Liver (tissue), 8 donors: ENCODE measurements at regions not wholly inside any gene's neighbourhood (a gene's known extent, or its start where the extent isn't known, plus 50 kb on each side); places are given as distances from the start of the nearest gene placed in this dataset.

Experiments used
- DNase-seq: peaks from one replicate; pipeline ENCODE4 v3.0.0-alpha.2; 2017; ENCODE audit warnings: low spot score
- H3K27ac ChIP-seq, 2 donors: one replicate each; pipeline ENCODE4 v1.7.0; 2013; ENCODE audit warnings: inconsistent platforms in 2 of 2, low read length in 2 of 2, control low read depth in 1 of 2, low read depth in 1 of 2, mild to moderate bottlenecking in 1 of 2
- H3K27me3 ChIP-seq, 4 donors: one replicate each; pipeline versions ENCODE4 v1.6.1 to v1.7.0; 2013; ENCODE audit warnings: low read length in 3 of 4, inconsistent platforms in 1 of 4, mild to moderate bottlenecking in 1 of 4, moderate library complexity in 1 of 4; ENCODE audit not compliant: control insufficient read depth in 4 of 4, insufficient read depth in 4 of 4
- H3K36me3 ChIP-seq, 4 donors: one replicate each; pipeline versions ENCODE4 v1.6.1 to v1.7.0; 2013; ENCODE audit warnings: low read length in 3 of 4, mild to moderate bottlenecking in 3 of 4, low read depth in 1 of 4, moderate library complexity in 1 of 4; ENCODE audit not compliant: control insufficient read depth in 4 of 4, insufficient read depth in 3 of 4
- H3K4me1 ChIP-seq, 4 donors: one replicate each; pipeline versions ENCODE4 v1.6.1 to v1.7.0; 2013; ENCODE audit warnings: low read length in 3 of 4, mild to moderate bottlenecking in 3 of 4, moderate library complexity in 1 of 4; ENCODE audit not compliant: control insufficient read depth in 4 of 4, insufficient read depth in 4 of 4
- H3K4me3 ChIP-seq, 3 donors: one replicate each; pipeline versions ENCODE4 v1.6.1 to v1.7.0; 2013; ENCODE audit warnings: low read length in 3 of 3, control low read depth in 1 of 3, low read depth in 1 of 3, mild to moderate bottlenecking in 1 of 3
- H3K9ac ChIP-seq, 2 donors: one replicate each; pipeline ENCODE4 v1.7.0; 2013; ENCODE audit warnings: low read length in 2 of 2, mild to moderate bottlenecking in 2 of 2, moderate library complexity in 2 of 2, control low read depth in 1 of 2, low read depth in 1 of 2
- H3K9me3 ChIP-seq, 4 donors: one replicate each; pipeline versions ENCODE4 v1.6.1 to v1.7.0; 2013; ENCODE audit warnings: low read length in 3 of 4; ENCODE audit not compliant: control insufficient read depth in 4 of 4
- ATF3 ChIP-seq: IDR thresholded peaks from 2 replicates; pipeline ENCODE4 v1.6.1; 2016; ENCODE audit warnings: antibody characterized with exemption
- CTCF ChIP-seq: fragments of 150-350 bp; IDR thresholded peaks from 2 replicates; pipeline ENCODE4 v1.5.1; 2017; ENCODE audit warnings: improper control_type of control experiment, low read depth, low read length; ENCODE audit not compliant: missing input control
- FOXA1 ChIP-seq: IDR thresholded peaks from 2 replicates; pipeline ENCODE4 v1.6.1; 2016; ENCODE audit warnings: antibody characterized with exemption
- FOXA2 ChIP-seq: IDR thresholded peaks from 2 replicates; pipeline ENCODE4 v1.6.1; 2016; ENCODE audit warnings: antibody characterized with exemption
- HNF4A ChIP-seq, 2 donors: conservative IDR thresholded peaks; 2 replicates each; pipeline ENCODE4 v1.6.1; 2016; ENCODE audit warnings: antibody characterized with exemption in 2 of 2, mild to moderate bottlenecking in 2 of 2
- HNF4G ChIP-seq: IDR thresholded peaks from 2 replicates; pipeline ENCODE4 v1.6.1; 2016; ENCODE audit warnings: antibody characterized with exemption
- JUND ChIP-seq, 2 donors: IDR thresholded peaks; 2 replicates each; pipeline ENCODE4 v1.6.1; 2016; ENCODE audit warnings: antibody characterized with exemption in 2 of 2
- MAX ChIP-seq: IDR thresholded peaks from 2 replicates; pipeline ENCODE4 v1.6.1; 2016; ENCODE audit warnings: antibody characterized with exemption
- NR2F2 ChIP-seq: IDR thresholded peaks from 2 replicates; pipeline ENCODE4 v1.6.1; 2016; ENCODE audit warnings: antibody characterized with exemption
- REST ChIP-seq: IDR thresholded peaks from 2 replicates; pipeline ENCODE4 v1.6.1; 2016; ENCODE audit warnings: antibody characterized with exemption, mild to moderate bottlenecking
- SP1 ChIP-seq: IDR thresholded peaks from 2 replicates; pipeline ENCODE4 v1.6.1; 2018; ENCODE audit warnings: antibody characterized with exemption, mild to moderate bottlenecking
- TAF1 ChIP-seq: conservative IDR thresholded peaks from 2 replicates; pipeline ENCODE4 v1.6.1; 2016; ENCODE audit warnings: antibody characterized with exemption, mild to moderate bottlenecking
- YY1 ChIP-seq: IDR thresholded peaks from 2 replicates; pipeline ENCODE4 v1.6.1; 2016; ENCODE audit warnings: antibody characterized with exemption, mild to moderate bottlenecking
- ZBTB33 ChIP-seq: IDR thresholded peaks from 2 replicates; pipeline ENCODE4 v1.6.1; 2016; ENCODE audit warnings: antibody characterized with exemption
- WGBS: extraction: QIAGEN DNeasy Blood & Tissue Kit; methylation state at CpG from one replicate; pipeline ENCODE4 v1.1.7; 2013; 5-methylcytosine and 5-hydroxymethylcytosine counted together
- donor health status: healthy.
- donor health status: healthy.
- donor health status: healthy.
- donor health status: healthy.
- donor health status: healthy.

GRCh38 chr17:73706858-73707257 lies 62.6 kb upstream of the SDK2 start:
- no peak for DNase-seq
- Histone ChIP-seq H3K9ac (no peak overlapping the region), H3K36me3 (no peaks in the 10 kb centered on the region), H3K27me3 (no peaks in the 10 kb centered on the region), H3K27ac (no peak overlapping the region), H3K4me1 (peaks cover 0 to 7% (median 3%) of the 10 kb centered on the region in 4 donors), H3K4me3 (no peak overlapping the region), H3K9me3 (no peaks in the 10 kb centered on the region)
- 74% methylated on average over 9 of the region's 9 CpGs for WGBS
- no peak for TF ChIP-seq ATF3
- no peak for TF ChIP-seq HNF4G
- TF ChIP-seq HNF4A (conservative IDR thresholded peaks at IDR 0.05): no peak
- no peak for TF ChIP-seq SP1
- no peak for TF ChIP-seq NR2F2
- TF ChIP-seq YY1: no peak
- no peak for TF ChIP-seq TAF1
- no peak for TF ChIP-seq FOXA1
- TF ChIP-seq CTCF: no peak
- no peak for TF ChIP-seq JUND (IDR thresholded peaks at IDR 0.05)
- no peak for TF ChIP-seq ZBTB33
- TF ChIP-seq FOXA2: no peak
- TF ChIP-seq MAX: no peak
- no peak for TF ChIP-seq REST

- H3K27ac ChIP-seq: no peak overlapping the region
- 71% methylated on average over 4 of the region's 4 CpGs for WGBS
- TF ChIP-seq FOXA1 (no peak), MAX (no peak), SP1 (no peak), YY1 (no peak), HNF4A (conservative IDR thresholded peaks at IDR 0.05) (no peak)
- no peaks in the 10 kb centered on the region for H3K9me3 ChIP-seq
- H3K27me3 ChIP-seq: no peaks in the 10 kb centered on the region
- no peak overlapping the region for H3K9ac ChIP-seq
- no peak overlapping the region for H3K4me3 ChIP-seq
- no peak for DNase-seq
- H3K4me1 ChIP-seq: peaks cover 0 to 7% (median 3%) of the 10 kb centered on the region in 4 donors
- no peaks in the 10 kb centered on the region for H3K36me3 ChIP-seq
Measured at GRCh38 chr17:73707358-73707757, 63.1 kb upstream of the SDK2 start.
